Glutamatergic neuron (in vitro differentiated cells): ENCODE measurements at regions not wholly inside any gene's neighbourhood (a gene's known extent, or its start where the extent isn't known, plus 50 kb on each side); places are given as distances from the start of the nearest gene placed in this dataset.
A peak's percentile ranks its signal among the peaks of the same experiment; 100 is the strongest.

Experiments
- DNase-seq: peaks from one replicate; pipeline ENCODE4 v3.0.0; 2022
- H3K27ac Mint-ChIP-seq: one replicate; pipeline ENCODE4 v1.8.0; 2020; ENCODE audit warnings: mild to moderate bottlenecking, mixed read lengths, inconsistent platforms; ENCODE audit not compliant: unreplicated experiment
- H3K27me3 Mint-ChIP-seq: one replicate; pipeline ENCODE4 v1.8.0; 2020; ENCODE audit warnings: mild to moderate bottlenecking, moderate library complexity, mixed read lengths, inconsistent platforms; ENCODE audit not compliant: unreplicated experiment
- H3K36me3 Mint-ChIP-seq: one replicate; pipeline ENCODE4 v1.8.0; 2020; ENCODE audit warnings: mild to moderate bottlenecking, mixed read lengths, inconsistent platforms; ENCODE audit not compliant: unreplicated experiment
- H3K4me1 Mint-ChIP-seq: one replicate; pipeline ENCODE4 v1.8.0; 2020; ENCODE audit warnings: mild to moderate bottlenecking, low read depth, mixed read lengths, inconsistent platforms; ENCODE audit not compliant: unreplicated experiment
- H3K4me3 Mint-ChIP-seq: one replicate; pipeline ENCODE4 v1.8.0; 2020; ENCODE audit warnings: mild to moderate bottlenecking, mixed read lengths, inconsistent platforms; ENCODE audit not compliant: unreplicated experiment
- H3K9me3 Mint-ChIP-seq: one replicate; pipeline ENCODE4 v1.8.0; 2020; ENCODE audit warnings: mild to moderate bottlenecking, moderate library complexity, mixed read lengths, inconsistent platforms; ENCODE audit not compliant: unreplicated experiment
- TF ChIP-seq, protein P1 (sequence below): fragments of 200-600 bp; sonication (generic); IDR thresholded peaks from one replicate; pipeline ENCODE4 v1.5.0; 2021; ENCODE audit not compliant: partially characterized antibody, unreplicated experiment

GRCh38 chr17:83173914-83174361 is 94.5 kb downstream of the METRNL start:
- no peak for DNase-seq
- H3K36me3 Mint-ChIP-seq = peaks cover 8% of the 10 kb centered on the region
- no peaks in the 10 kb centered on the region for H3K27me3 Mint-ChIP-seq
- TF ChIP-seq, protein P1, sequence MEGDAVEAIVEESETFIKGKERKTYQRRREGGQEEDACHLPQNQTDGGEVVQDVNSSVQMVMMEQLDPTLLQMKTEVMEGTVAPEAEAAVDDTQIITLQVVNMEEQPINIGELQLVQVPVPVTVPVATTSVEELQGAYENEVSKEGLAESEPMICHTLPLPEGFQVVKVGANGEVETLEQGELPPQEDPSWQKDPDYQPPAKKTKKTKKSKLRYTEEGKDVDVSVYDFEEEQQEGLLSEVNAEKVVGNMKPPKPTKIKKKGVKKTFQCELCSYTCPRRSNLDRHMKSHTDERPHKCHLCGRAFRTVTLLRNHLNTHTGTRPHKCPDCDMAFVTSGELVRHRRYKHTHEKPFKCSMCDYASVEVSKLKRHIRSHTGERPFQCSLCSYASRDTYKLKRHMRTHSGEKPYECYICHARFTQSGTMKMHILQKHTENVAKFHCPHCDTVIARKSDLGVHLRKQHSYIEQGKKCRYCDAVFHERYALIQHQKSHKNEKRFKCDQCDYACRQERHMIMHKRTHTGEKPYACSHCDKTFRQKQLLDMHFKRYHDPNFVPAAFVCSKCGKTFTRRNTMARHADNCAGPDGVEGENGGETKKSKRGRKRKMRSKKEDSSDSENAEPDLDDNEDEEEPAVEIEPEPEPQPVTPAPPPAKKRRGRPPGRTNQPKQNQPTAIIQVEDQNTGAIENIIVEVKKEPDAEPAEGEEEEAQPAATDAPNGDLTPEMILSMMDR = no peak
- H3K27ac Mint-ChIP-seq = no peak overlapping the region
- peaks cover 8% of the 10 kb centered on the region for H3K9me3 Mint-ChIP-seq
- peaks cover 35% of the 10 kb centered on the region for H3K4me1 Mint-ChIP-seq
- H3K4me3 Mint-ChIP-seq = no peak overlapping the region

DNA sequence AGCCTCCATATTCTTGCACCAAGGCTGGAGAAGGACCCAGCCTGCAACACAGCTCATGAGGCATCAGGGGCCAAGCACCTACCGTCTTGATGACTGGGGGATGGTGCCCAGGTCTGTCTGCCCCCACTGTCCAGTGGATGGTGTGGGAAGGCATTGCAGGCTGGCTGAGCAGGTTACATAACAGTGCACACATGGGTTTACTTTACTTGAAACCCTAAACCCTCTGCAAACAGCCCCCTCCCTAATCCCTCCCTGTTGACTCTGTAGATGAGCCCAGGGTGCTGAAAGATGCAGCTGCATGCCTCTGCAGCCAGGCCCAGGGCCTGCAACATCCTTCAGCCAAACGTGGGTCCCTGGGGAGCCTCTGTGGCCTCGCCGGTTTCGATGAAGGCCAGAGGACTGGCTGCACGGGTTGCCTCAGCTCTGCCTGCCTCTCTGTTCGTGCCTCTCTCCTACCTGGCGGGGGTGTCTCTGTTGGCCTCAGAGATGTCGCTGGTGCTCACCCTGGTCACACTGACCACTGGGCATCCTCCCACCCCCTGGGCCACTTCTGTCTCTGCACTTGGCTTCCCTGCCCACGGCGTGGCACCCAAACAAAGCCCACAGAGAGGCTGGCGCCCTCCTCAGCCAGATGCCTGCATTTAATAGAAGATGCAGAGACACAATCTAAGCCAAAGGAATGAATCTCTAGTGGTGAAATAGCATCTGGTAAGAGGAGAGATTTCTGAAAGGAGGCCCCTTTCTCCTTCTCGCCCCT is 95.1 kb downstream of the METRNL start:
- H3K9me3 Mint-ChIP-seq = peaks cover 8% of the 10 kb centered on the region
- TF ChIP-seq, protein P1 = no peak
- no peak overlapping the region for H3K4me3 Mint-ChIP-seq
- H3K36me3 Mint-ChIP-seq = peaks cover 6% of the 10 kb centered on the region
- H3K27me3 Mint-ChIP-seq = peaks cover 2% of the 10 kb centered on the region
- peaks cover 40% of the 10 kb centered on the region for H3K4me1 Mint-ChIP-seq
- no peak overlapping the region for H3K27ac Mint-ChIP-seq
- DNase-seq = peak; percentile 66

DNA sequence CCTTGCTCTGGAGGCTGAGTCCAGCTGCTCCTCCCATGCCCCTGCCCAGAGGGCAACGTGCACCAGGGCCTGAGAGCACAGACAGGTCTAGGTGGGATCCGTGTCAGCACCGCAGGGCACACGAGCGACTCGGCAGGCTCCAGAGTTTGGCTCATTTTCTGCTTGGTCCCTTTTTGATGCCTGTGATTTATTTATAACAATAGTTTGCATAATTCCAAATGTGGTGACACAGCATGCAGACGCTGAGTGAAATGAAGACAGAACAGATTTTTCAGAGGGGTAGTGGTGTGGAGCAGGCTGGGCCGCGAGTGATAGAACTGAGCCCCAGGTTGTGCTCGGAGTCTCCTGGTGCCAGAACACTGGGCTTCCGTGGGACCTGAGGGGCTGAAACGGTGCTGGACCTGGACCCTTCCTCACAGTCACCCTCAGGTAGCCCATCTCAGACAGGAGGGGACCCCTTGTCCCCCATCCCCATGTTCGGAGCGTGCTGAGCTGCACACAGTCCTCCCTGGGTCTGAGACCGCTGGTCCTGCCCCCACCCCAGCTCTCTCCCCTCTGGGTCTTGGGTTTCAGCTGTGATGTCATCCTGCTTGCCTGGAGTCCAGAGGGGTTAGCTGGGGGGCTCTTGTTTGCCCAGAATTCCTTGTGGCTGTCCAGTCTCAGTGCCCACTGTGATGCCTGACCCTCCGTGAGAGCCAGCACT is 95.9 kb downstream of the METRNL start:
- TF ChIP-seq, protein P1 = no peak
- no peak overlapping the region for H3K27ac Mint-ChIP-seq
- peaks cover 2% of the 10 kb centered on the region for H3K27me3 Mint-ChIP-seq
- peaks cover 46% of the 10 kb centered on the region for H3K4me1 Mint-ChIP-seq
- peak overlapping the region; percentile 46 for H3K4me3 Mint-ChIP-seq
- H3K9me3 Mint-ChIP-seq = peaks cover 8% of the 10 kb centered on the region
- no peaks in the 10 kb centered on the region for H3K36me3 Mint-ChIP-seq
- DNase-seq = no peak

- peak overlapping the region; percentile 8 for H3K27ac Mint-ChIP-seq
- H3K4me1 Mint-ChIP-seq = peaks cover 44% of the 10 kb centered on the region
- H3K4me3 Mint-ChIP-seq = peak overlapping the region; percentile 46
- DNase-seq = no peak
- H3K9me3 Mint-ChIP-seq = peaks cover 8% of the 10 kb centered on the region
- TF ChIP-seq, protein P1 = no peak
- no peaks in the 10 kb centered on the region for H3K36me3 Mint-ChIP-seq
- peaks cover 4% of the 10 kb centered on the region for H3K27me3 Mint-ChIP-seq
Observed at GRCh38 chr17:83175822-83176622, 96.6 kb downstream of the METRNL start.
